ENCODE measurements at regions not wholly inside any gene's neighbourhood (a gene's known extent, or its start where the extent isn't known, plus 50 kb on each side); places are given as distances from the start of the nearest gene placed in this dataset.
"Not testable (repeated sequence)": the region's sequence is repeated elsewhere in the genome, so short reads cannot be mapped to it uniquely, and the experiment has no call there.

DNA sequence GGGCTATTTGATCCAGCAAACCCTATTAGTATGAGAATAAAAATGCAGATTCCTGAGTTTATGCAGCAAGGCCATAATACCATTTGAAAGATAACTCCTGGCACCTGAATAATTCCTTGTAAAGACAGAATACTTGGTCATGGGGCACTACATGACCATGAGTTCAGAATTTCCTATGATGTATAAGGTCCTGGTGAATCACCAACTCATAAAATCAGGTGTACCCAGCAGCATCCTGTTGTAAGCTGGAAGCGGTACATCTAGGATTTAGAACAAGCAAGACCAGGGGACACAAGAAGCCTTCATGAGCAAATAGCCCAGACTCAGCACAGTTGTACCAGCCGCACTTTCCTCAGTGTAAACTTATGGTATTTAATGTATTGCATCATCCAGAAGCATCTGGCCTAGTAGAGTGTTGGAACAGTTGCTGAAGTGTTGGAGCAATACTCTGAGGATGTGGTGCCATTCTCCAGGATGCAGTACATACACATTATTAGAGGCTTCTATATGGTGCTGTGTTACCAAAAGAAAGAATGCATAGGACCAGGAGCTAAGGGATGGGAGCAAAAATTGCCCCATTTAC, 233.4 kb downstream of the SQOR start:
- no peak for DNase-seq (ENCODE audit: low read depth)

GRCh38 chr15:45869034-45869668, 234.3 kb downstream of the SQOR start:
- DNase-seq (ENCODE audit: low read depth): peak; percentile 36

DNA sequence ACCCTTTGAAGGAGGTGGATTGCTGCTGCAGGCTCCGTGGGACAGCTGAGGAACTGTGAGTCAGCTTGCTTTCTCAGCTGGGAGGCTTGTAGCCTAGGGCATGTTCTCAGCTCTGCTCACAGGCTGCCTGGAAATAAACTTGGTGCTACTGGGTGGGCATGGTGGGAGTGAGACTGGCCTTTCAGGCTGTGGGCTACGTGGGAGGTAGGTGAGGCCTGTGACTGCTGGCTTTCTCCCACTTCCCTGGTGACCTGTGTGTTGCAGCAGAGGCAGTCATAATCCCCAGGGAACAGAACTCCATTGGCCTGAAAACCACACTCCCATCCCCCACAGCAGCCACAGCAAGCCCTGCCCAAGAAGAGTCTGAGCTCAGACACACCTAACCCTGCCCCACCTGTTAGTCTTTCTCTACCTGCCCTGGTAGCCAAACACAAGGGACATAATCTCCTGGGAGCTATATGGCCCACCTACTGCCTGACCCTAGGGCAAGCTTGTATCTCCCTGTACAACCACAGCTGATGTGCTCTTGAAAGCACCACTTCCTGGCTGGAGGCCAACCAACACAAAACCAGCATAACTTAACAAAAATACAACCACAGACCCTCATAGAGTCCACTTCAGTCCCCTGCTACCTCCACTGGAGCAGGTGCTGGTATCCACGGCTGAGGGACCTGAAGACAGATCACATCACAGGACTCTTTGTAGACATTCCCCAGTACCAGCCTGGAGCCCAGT, 236.5 kb downstream of the SQOR start:
- DNase-seq (ENCODE audit: low read depth): peak; percentile 99

DNA sequence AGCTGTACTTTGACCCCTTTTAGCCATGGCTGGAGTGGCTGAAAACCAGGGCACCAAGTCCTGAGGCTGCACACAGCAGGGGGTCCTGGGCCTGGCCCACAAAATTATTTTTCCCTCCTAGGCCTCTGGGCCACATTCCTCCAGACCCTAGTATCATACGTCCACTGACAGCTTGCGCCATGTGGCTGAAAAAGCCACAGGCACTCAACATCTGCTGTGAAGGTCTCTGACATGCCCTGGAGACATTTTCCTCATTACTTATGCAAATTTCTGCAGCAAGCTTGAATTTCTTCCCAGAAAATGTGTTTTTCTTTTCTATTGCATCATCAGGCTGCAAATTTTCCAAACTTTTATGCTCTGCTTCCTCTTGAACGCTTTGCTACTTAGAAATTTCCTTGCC, 239.0 kb downstream of the SQOR start:
- DNase-seq (ENCODE audit: low read depth): peak; percentile 96

DNA sequence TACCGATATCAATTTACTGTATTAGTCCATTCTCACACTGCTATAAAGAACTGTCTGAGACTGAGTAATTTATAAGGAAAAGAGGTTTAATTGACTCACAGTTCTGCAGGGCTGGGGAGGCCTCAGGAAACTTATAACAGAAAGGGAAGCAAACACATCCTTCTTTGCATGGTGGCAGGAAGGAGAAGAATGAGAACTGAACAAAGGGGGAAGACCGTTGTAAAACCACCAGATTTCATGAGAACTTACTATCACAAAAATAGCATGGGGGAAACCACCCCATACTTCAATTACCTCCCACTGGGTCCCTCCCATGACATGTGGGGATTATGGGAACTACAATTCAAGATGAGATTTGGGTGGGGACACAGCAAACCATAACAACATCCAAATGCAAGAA, 239.7 kb downstream of the SQOR start:
- not testable (repeated sequence) for DNase-seq (ENCODE audit: low read depth)

DNA sequence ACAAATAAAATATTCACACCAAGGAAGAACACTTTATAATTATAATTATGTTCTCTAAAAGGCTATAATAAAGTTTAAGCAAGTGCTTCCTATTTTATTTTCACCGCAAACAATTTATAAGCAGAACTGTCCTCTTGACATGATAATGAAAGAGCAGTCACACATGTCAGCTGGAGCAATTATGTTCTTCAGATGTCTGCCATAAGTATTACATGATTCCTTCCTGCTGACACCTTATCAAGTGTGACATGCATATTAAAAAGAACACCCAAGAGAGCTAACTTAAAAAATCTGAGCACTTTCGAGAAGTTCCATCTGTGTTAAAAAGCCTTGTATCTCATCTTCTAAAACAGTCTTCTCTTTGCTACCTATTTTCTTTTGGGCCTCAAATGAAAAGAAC, 249.5 kb downstream of the SQOR start:
- no peak for DNase-seq (ENCODE audit: low read depth)

- DNase-seq (ENCODE audit: low read depth): no peak
These were observed 250.1 kb downstream of the SQOR start for GRCh38 chr15:45884755-45885445.

GRCh38 chr15:45885801-45886200, 251.0 kb downstream of the SQOR start:
- no peak for DNase-seq (ENCODE audit: low read depth)

DNA sequence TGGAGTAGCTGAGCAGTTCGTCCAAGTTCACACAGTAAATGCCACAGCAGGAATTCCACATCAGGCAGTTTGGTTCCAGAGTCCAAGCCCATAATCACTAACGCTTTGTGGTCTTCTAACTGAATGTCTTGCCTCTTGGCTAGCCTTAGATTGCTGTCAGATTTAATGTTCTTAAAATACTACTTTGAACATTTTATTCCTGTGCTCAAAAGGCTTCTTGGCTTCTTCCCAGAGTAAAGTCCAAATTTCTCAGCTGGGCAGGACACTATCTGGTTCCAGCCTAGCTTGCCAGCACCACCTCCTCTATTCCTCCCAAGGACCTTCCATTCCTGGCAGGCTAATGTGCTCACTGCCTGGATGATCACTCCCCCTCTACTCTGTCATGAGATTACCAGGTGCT, 256.9 kb downstream of the SQOR start:
- DNase-seq (ENCODE audit: low read depth): peak; percentile 78

DNA sequence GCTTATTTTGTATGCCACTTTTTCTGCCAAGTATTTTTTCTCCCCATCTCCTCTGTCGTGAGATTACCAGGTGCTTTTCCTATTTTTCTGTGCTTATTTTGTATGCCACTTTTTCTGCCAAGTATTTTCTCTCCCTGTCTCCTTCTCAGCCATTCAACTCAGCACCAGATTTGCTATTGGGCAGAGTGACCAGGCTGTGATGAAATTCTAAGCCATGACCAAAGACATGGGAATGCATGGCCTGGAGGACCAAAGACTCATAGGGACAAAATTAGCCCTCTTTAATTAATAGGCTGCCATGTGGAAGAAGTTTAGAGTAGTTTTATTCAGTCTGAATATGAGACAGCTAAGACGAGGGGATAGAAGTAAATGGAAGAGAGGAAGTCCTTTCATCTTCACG, 257.4 kb downstream of the SQOR start:
- peak; percentile 91 for DNase-seq (ENCODE audit: low read depth)

- DNase-seq (ENCODE audit: low read depth): peak; percentile 45
These were observed 268.5 kb downstream of the SQOR start for GRCh38 chr15:45903283-45903682.

DNA sequence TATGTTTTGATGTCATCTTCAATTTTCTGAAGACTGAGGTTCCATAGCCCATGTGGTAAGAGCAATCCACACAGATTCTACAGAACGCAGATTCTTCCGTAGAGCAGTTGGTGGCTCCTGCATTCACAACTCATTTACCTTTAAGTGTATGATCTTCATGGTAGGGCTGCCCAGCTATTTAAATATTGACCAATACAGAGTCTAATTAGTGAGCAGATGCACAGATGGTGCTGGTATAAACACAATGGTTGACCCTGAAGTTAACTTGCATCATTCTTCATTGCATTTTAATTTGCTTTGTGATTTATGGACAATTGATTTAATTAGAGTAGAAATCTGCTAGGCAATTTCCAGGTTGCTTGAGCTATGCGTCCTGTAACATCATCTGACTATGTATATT, 269.2 kb downstream of the SQOR start:
- DNase-seq (ENCODE audit: low read depth): no peak

DNA sequence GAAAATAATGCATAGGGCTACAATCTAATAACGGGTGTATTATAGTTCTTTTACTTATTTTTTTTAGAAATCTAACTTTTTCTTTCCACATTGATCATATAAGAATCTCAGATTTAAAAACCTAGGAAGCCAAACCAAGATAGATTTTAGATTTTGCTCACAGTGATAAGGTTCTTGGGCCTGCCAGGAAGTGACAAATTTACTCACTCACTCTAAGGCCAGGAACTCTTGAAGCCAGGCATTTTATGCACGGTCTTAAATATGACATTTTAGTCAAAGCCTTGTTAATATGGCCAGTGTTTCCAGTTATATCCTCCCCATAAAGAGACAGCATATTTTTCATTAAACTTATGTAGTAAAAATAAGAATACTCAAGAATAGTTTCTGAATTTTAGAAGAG, 271.4 kb downstream of the SQOR start:
- peak; percentile 35 for DNase-seq (ENCODE audit: low read depth)

GRCh38 chr15:45910671-45911070, 275.8 kb downstream of the SQOR start:
- peak; percentile 67 for DNase-seq (ENCODE audit: low read depth)

- no peak for DNase-seq (ENCODE audit: low read depth)
These were observed 278.6 kb downstream of the SQOR start for GRCh38 chr15:45913451-45913850.

GRCh38 chr15:45914425-45914824, 279.6 kb downstream of the SQOR start:
- DNase-seq (ENCODE audit: low read depth): no peak

GRCh38 chr15:45918839-45919238, 284.0 kb downstream of the SQOR start:
- no peak for DNase-seq (ENCODE audit: low read depth)

- peak; percentile 88 for DNase-seq (ENCODE audit: low read depth)
These were observed 285.0 kb downstream of the SQOR start for GRCh38 chr15:45919806-45920205.

- DNase-seq (ENCODE audit: low read depth): peak; percentile 80
These were observed 286.5 kb downstream of the SQOR start for GRCh38 chr15:45921376-45921775.

DNA sequence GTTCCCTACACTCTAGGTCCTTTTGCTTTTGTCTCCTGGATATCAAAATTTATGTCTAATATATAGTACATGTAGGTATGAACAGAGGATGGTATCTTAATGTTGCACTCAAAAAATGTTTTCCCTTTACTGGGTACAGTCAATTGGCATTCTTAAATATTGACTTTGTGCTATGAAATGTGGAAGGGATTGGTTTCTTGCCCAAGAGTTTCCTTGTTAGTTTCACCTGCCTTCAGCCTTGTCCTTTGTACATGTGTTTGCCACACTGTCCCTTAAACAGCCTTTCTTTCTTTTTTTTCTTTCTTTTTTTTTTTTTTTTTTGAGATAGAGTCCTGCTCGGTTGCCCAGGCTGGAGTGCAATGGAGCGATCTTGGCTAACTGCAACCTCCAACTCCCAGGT, 287.1 kb downstream of the SQOR start:
- no peak for DNase-seq (ENCODE audit: low read depth)

GRCh38 chr15:45941367-45941766, 306.5 kb downstream of the SQOR start:
- no peak for DNase-seq (ENCODE audit: low read depth)

- DNase-seq (ENCODE audit: low read depth): peak; percentile 69
These were observed 308.4 kb downstream of the SQOR start for GRCh38 chr15:45943240-45943639.

- DNase-seq (ENCODE audit: low read depth): no peak
These were observed 311.3 kb downstream of the SQOR start for GRCh38 chr15:45946111-45946510.

Measured in RPMI7951 (cell line).